SW 1271 (cell line): ENCODE measurements at regions not wholly inside any gene's neighbourhood (a gene's known extent, or its start where the extent isn't known, plus 50 kb on each side); places are given as distances from the start of the nearest gene placed in this dataset.

ENCODE experiments used
- DNase-seq, 2 experiments: peaks; one replicate each; lab custom pipeline; 2025; lab: John Stamatoyannopoulos, UW

- DNase-seq, result no peak
Measured at GRCh38 chr11:131121426-131122333, 205.4 kb upstream of the SNX19 start.

GRCh38 chr11:131122448-131122847 lies 206.2 kb upstream of the SNX19 start:
- no peak for DNase-seq

GRCh38 chr11:131129474-131129873 lies 213.2 kb upstream of the SNX19 start:
- no peak for DNase-seq

- DNase-seq, result no peak
Measured at GRCh38 chr11:131135611-131136010, 219.3 kb upstream of the SNX19 start.

GRCh38 chr11:131136486-131136885 lies 220.2 kb upstream of the SNX19 start:
- no peak for DNase-seq

- no peak for DNase-seq
Measured at GRCh38 chr11:131137046-131137445, 220.8 kb upstream of the SNX19 start.

GRCh38 chr11:131138731-131139130 lies 222.5 kb upstream of the SNX19 start:
- DNase-seq, result no peak

GRCh38 chr11:131145791-131146190 lies 224.6 kb upstream of the NTM start:
- no peak for DNase-seq

- no peak for DNase-seq
Measured at GRCh38 chr11:131146827-131147490, 223.5 kb upstream of the NTM start.

GRCh38 chr11:131154351-131154750 lies 216.1 kb upstream of the NTM start:
- DNase-seq, result no peak

GRCh38 chr11:131157678-131158077 lies 212.7 kb upstream of the NTM start:
- no peak for DNase-seq

- no peak for DNase-seq
Measured at GRCh38 chr11:131160846-131161245, 209.6 kb upstream of the NTM start.

GRCh38 chr11:131163613-131164012 lies 206.8 kb upstream of the NTM start:
- no peak for DNase-seq

- DNase-seq, result no peak
Measured at GRCh38 chr11:131165036-131165435, 205.4 kb upstream of the NTM start.

GRCh38 chr11:131168839-131169713 lies 201.3 kb upstream of the NTM start:
- no peak for DNase-seq

GRCh38 chr11:131172011-131172410 lies 198.4 kb upstream of the NTM start:
- no peak for DNase-seq

GRCh38 chr11:131178020-131178419 lies 192.4 kb upstream of the NTM start:
- DNase-seq, result no peak

- no peak for DNase-seq
Measured at GRCh38 chr11:131178596-131178995, 191.8 kb upstream of the NTM start.

GRCh38 chr11:131179836-131180235 lies 190.6 kb upstream of the NTM start:
- DNase-seq, result no peak

GRCh38 chr11:131185915-131186314 lies 184.5 kb upstream of the NTM start:
- DNase-seq, result no peak

- DNase-seq, result no peak
Measured at GRCh38 chr11:131186629-131187101, 183.8 kb upstream of the NTM start.

- no peak for DNase-seq
Measured at GRCh38 chr11:131190446-131190845, 180.0 kb upstream of the NTM start.
